Left renal cortex interstitium (tissue), 4 donors: ENCODE measurements at regions not wholly inside any gene's neighbourhood (a gene's known extent, or its start where the extent isn't known, plus 50 kb on each side); places are given as distances from the start of the nearest gene placed in this dataset.

ENCODE experiments used
- DNase-seq, 4 donors: peaks; one replicate each; pipeline ENCODE4 v3.0.0-alpha.2; 2013; ENCODE audit warnings: low read depth in 4 of 4, low spot score in 2 of 4, missing footprints in 1 of 4

DNA sequence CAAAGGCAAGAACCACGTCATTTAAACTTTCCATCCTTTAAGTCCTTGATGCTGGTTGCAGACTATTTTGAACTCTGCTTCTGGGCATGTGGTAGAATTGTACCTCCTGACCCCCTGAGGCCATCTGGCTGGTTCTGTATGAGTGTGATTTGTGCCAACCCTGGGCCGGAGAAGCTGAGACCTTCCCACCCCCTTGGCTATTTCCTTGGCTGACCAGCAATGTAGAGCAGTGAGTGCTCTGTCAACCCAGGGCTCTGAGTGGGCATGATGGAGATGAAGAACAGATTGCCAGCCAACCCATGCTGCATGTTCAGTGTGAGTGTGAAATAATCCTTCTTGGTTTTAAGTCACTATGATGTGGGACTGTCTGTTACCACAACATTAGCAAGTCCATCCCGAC lies 82.1 kb upstream of the RASGRP1 start:
- DNase-seq = no peak

DNA sequence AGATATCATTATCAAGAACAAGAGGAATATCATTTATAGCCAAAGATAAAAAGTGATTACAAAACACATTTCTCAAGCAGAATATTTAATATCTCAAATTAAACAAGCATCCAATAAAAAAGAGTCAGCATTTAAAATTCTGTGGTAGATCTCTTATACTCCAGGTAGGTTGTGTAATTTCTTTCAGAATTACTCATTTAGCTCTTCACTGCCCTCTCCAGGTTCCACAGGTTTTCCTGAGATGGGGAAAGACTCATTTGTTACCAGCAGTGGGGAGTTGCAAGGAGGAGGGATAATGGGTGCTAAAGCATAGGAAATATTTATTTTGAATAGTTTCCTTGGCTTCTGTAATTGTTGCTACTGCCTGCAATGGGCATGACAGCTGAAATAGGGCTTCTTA lies 83.1 kb upstream of the RASGRP1 start:
- no peak for DNase-seq

DNA sequence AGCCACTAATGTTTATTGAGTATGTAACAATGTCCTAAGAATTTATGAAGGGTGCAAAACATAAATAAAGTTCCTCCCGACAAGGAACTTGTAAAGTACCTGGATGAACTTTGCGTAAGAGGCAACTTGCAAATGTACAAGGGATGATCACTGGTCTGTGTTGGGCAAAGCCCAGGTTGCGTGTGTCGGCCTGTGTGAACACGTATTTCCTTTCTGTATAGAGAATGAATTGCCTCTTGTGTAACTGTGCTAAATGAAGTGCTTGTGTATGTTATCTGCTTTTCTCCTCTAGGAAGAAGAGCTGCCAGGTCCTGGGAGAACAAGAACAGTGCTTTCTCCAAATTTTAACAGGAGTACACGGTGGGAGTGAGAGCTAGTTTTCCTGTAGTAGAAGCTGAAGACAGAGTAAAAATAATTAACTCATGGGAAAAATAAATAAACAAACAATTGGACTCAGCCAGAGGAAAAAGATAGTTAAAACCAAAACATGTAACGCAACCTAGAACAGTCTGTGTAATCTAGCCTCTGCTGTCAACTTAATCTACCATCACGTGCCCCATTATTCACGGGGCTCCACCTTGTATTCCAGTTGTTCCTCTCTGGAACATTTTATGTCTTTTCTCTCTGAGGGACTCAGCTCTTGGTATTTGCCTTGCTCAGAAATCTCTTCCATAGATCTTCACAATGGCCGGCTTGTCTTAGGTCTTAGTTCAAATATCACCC lies 83.7 kb upstream of the RASGRP1 start:
- DNase-seq = no peak

DNA sequence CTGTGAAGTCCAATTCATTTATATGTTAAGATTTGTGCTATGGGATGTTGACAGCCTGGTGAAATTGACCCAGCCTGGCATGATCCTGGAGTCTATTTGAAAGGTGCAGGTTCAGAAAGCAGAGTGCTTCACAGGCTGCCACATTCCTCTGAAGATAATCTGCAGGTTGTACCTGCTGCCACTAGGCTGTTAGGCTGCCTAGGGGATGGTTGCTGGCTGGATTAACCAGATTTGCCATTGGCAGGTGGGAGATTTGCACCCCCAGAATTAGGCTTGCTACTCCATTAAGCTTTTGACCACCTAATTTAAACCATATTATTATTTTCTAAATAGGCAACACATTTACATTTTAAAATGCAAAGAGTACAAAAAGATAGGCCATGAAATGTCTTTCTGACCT lies 85.8 kb upstream of the RASGRP1 start:
- no peak for DNase-seq

GRCh38 chr15:38650936-38651327 lies 86.3 kb upstream of the RASGRP1 start:
- DNase-seq = no peak

DNA sequence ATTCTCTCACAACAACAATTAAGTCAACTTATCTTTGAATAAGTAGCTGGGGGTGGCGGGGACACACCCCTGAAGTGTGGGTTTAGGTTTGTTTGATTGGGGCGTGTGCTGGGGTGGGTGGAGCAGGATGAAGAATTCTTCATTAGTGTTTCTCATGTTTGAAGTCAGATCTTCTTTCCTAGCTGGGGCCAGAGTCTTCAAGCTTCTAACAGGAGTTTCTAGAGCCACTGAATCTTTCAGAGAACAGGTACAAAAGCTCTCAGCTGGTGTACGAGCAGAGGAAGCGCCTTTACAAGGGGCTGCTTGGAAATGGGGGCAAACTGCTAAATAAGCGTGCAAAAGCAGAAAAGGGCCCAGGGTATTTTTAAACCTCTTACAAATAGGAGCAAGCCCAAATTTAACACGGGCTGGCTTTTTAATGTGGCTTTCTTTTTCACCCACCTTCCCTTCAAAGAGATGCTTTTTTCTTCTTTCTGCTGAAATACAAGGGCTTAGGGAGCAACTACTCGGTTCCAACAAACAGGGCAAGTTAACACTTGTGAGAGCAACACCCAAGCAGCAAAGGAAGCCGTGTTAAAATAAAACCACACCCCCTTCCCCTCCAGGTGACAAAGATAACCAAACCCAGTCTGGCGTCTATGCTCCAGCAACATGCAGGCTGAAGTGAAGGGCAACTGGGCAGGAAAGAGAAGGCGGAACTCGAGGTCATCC lies 86.9 kb upstream of the RASGRP1 start:
- DNase-seq = no peak

GRCh38 chr15:38652183-38652794 lies 87.7 kb upstream of the RASGRP1 start:
- DNase-seq = no peak

GRCh38 chr15:38652998-38653397 lies 88.4 kb upstream of the RASGRP1 start:
- no peak for DNase-seq

DNA sequence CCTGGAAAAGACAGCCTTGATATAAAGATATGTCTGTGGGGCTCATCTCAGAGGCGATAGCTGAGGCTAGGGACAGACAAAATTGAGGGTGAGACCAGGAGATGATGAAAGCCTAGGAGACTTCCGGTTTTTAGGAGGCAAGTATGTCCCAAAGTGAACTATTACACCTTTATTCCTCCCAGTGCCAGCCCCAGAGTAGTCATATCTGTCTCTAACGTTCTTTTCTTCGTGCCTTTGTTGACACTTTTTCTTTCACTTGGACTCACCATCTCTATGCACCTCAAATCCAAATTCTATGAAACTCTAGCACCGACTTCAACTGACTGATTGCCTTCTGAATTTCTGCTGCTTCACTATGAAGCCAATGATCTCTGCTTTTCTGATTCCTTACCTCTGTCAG lies 93.8 kb upstream of the RASGRP1 start:
- no peak for DNase-seq

DNA sequence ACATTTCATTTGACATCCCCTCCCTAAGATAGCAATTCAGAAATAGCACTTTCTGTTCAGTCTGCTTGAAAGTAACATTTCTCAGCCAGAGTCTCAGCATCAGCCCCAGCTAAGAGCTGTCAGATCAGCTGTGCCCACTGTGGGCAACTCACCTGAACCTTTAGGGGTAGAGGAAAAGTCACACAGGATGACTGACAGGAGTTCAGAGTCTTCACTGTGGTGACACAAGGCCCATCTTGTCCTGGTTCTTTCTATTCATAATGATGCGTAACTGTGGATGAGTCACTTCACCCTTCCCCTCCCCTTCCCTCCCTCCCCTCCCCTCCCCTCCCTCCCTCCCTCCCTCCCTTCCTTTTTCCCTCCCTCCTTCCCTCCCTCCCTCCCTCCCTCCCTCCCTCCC lies 96.1 kb upstream of the RASGRP1 start:
- no peak for DNase-seq

GRCh38 chr15:38662033-38662802 lies 97.6 kb upstream of the RASGRP1 start:
- DNase-seq = no peak

GRCh38 chr15:38662805-38663204 lies 98.2 kb upstream of the RASGRP1 start:
- no peak for DNase-seq

DNA sequence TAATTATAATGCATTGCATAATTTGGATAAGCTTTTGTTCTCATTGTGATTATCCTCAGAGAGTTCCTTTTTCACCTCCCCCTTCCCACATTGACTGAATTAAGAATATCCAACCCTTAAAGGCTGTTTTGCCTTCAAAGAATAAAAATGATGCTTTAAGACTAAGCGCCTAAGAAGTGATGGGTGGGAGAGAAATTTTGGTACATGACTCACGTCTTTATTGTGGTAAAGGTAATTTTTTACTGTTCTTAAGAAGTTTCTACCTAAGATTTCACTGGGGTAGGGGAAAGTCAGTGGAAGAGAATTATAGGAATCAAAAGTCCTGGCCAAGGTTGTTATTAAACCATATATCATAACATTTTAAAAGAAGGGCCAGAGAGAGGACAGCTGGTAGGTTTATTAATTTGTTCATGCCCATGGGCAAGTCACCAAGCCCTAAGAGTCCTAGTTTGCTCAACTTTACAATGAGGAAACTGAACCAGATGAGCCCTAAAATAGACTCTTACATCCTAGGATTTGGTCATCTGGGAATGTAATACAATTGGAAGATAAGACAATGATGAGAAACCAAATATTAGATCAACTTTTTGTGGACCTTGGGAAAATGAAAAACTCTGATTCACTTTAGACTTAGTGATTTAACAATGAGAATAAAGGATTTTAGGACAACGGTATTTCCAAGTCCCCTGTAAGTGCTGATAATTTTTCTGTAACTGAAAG lies 101.1 kb upstream of the RASGRP1 start:
- DNase-seq = no peak

DNA sequence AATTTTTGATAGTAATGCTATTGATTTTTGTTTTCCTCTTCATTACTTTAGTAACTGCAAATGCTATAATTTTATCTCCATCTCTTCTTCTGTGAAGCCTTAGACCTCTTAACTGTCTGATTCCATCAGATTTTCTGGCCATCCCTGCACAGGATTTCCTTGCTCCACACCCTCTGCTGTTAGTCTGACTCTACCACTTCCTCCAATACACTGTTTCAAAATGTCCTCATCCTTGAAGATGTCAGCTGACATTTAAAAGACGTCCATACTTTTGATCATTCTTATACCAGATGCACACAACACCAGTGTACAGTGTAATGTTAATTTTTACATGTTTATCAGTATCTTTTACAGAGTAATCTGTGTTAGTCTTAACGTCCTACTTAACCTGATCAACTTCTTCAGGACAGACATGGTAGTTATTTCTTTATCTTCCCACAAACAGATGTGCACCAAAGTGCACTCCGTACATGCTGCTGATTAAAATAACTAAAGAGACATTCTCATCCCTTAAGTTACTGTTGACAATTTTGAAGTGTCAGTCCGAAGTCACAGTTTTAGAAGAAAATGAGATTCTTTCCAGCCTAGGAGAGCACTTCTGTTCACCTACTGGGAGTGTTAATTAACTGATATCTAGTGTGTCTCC lies 102.4 kb upstream of the RASGRP1 start:
- no peak for DNase-seq

GRCh38 chr15:38667890-38668850 lies 103.6 kb upstream of the RASGRP1 start:
- DNase-seq = no peak

- DNase-seq = no peak
These were observed 104.3 kb upstream of the RASGRP1 start for GRCh38 chr15:38668898-38669391.

DNA sequence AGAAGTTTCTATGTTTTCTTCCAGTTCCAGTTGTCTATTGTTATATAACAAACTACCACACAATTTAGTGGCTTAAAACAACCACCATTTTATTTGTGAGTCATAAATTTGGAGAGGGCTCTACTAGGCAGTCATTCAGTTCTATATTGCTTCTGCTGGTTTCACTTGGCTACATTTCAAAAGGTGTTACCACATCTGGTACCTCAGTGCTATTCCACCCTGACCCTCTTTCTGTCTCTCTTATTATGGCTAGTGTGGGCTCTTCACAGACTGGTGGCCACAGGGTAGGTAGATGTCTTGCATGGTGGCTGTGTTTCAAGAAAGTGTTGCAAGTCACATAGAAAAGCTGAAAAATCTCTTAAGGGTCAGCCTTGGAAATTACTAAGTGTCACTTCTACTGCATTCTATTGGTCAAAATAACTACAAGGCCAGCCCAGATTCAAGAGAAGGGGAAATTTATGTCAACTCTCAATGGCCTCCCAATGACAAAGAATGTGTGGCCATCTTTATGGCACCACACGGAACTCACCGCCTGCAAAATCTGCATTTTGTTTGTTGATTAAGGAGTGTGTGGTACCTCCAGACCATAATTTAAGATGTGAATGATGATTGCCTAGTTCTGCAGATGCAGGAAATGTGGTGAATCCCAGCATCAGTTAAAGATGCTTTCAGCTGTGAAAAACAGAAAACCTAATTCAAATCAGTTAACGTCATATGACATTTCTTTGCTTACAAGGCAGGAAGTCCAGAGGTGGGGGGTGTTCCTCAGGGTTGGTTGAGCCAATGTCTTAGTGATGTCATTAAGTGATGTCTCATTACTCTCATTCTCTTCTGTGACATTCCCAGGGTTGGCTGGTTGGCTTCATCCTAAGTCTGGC lies 105.8 kb upstream of the RASGRP1 start:
- no peak for DNase-seq

- DNase-seq = no peak
These were observed 106.4 kb upstream of the RASGRP1 start for GRCh38 chr15:38671006-38671387.
